Mesendoderm (in vitro differentiated cells): ENCODE measurements at regions not wholly inside any gene's neighbourhood (a gene's known extent, or its start where the extent isn't known, plus 50 kb on each side); places are given as distances from the start of the nearest gene placed in this dataset.

Experiments used
- DNase-seq: peaks from one replicate; pipeline ENCODE4 v3.0.0; 2013
- H2AK5ac ChIP-seq: 2 replicates; pipeline ENCODE4 v1.6.1; 2013; ENCODE audit warnings: low read length, inconsistent platforms
- H2BK120ac ChIP-seq: 2 replicates; pipeline ENCODE4 v1.6.1; 2013; ENCODE audit warnings: low read depth, mild to moderate bottlenecking, low read length, moderate library complexity, mixed read lengths
- H2BK15ac ChIP-seq: replicated peaks from 2 replicates; pipeline ENCODE4 v1.6.1; 2013; ENCODE audit warnings: low read depth, mild to moderate bottlenecking, moderate library complexity
- H2BK5ac ChIP-seq: 2 replicates; pipeline ENCODE4 v1.6.1; 2013; ENCODE audit warnings: low read length, inconsistent platforms
- H3K18ac ChIP-seq: 2 replicates; pipeline ENCODE4 v1.6.1; 2013; ENCODE audit warnings: mild to moderate bottlenecking, low read length, mixed read lengths
- H3K23ac ChIP-seq: one replicate; pipeline ENCODE4 v1.6.1; 2013; ENCODE audit warnings: low read length
- H3K27ac ChIP-seq: 2 replicates; pipeline ENCODE4 v1.5.1; 2013; ENCODE audit warnings: low read depth, mild to moderate bottlenecking, inconsistent platforms, low read length, moderate library complexity
- H3K27me3 ChIP-seq: 2 replicates; pipeline ENCODE4 v1.6.1; 2013; ENCODE audit warnings: low read length, control low read depth, mild to moderate bottlenecking, inconsistent platforms; ENCODE audit not compliant: insufficient read depth, poor library complexity
- H3K36me3 ChIP-seq: 2 replicates; pipeline ENCODE4 v1.6.1; 2013; ENCODE audit warnings: low read length, inconsistent platforms; ENCODE audit not compliant: control insufficient read depth, insufficient read depth
- H3K4ac ChIP-seq: one replicate; pipeline ENCODE4 v1.6.1; 2013; ENCODE audit warnings: low read depth, mild to moderate bottlenecking, low read length, moderate library complexity
- H3K4me1 ChIP-seq: 2 replicates; pipeline ENCODE4 v1.6.1; 2013; ENCODE audit warnings: low read depth, low read length, inconsistent platforms; ENCODE audit not compliant: control insufficient read depth
- H3K4me2 ChIP-seq: 2 replicates; pipeline ENCODE4 v1.6.1; 2013; ENCODE audit warnings: low read length
- H3K4me3 ChIP-seq: 2 replicates; pipeline ENCODE4 v1.5.1; 2013; ENCODE audit warnings: mild to moderate bottlenecking, low read length
- H3K56ac ChIP-seq: one replicate; pipeline ENCODE4 v1.6.1; 2013; ENCODE audit warnings: low read length
- H3K79me1 ChIP-seq: 2 replicates; pipeline ENCODE4 v1.6.1; 2013; ENCODE audit warnings: low read length, inconsistent platforms
- H3K79me2 ChIP-seq: 2 replicates; pipeline ENCODE4 v1.6.1; 2013; ENCODE audit warnings: mild to moderate bottlenecking, low read length; ENCODE audit not compliant: control insufficient read depth, insufficient read depth
- H3K9ac ChIP-seq: 2 replicates; pipeline ENCODE4 v1.6.1; 2013; ENCODE audit warnings: low read length, inconsistent platforms
- H4K5ac ChIP-seq: one replicate; pipeline ENCODE4 v1.6.1; 2013; ENCODE audit warnings: low read length
- H4K8ac ChIP-seq: one replicate; pipeline ENCODE4 v1.6.1; 2013; ENCODE audit warnings: low read depth, mild to moderate bottlenecking, control low read depth, low read length, moderate library complexity
- WGBS: extraction: QIAGEN DNeasy Blood & Tissue Kit; methylation state at CpG from one replicate; pipeline ENCODE4 v1.1.7; 2013; ENCODE audit warnings: low lambda C conversion rate, missing lambda C conversion rate; ENCODE audit not compliant: insufficient coverage; ENCODE audit errors: extremely low coverage; 5-methylcytosine and 5-hydroxymethylcytosine counted together

DNA sequence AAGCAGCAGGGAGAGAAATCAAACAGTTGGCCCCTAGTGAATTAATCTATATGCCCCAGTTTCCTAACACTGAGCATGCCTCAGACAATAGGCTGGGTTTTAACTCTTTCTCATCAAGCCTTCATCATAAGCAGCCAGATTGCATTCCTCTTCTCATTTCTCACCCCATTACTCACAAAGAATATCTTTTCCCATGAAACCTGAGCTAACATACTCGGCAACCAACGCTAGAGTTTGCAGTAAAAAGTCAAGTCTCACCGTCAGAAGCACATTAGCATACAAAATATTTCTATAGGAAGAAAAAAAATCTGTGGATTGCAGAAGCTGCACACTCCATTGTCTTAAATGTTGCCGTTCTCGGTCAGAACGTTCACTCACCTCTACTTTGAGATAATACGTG lies 429.9 kb upstream of the ARID1B start:
- H3K56ac ChIP-seq = no peak overlapping the region
- H2BK5ac ChIP-seq = no peak overlapping the region
- H3K9ac ChIP-seq = no peak overlapping the region
- no peak overlapping the region for H4K5ac ChIP-seq
- H3K4me2 ChIP-seq = no peak overlapping the region
- H3K27me3 ChIP-seq = no peaks in the 10 kb centered on the region
- H3K79me1 ChIP-seq = no peaks in the 10 kb centered on the region
- H2BK120ac ChIP-seq = no peak overlapping the region
- H3K18ac ChIP-seq = no peak overlapping the region
- no peak overlapping the region for H2AK5ac ChIP-seq
- H4K8ac ChIP-seq = no peak overlapping the region
- H3K23ac ChIP-seq = no peak overlapping the region
- no peaks in the 10 kb centered on the region for H3K36me3 ChIP-seq
- H2BK15ac ChIP-seq = no peak overlapping the region
- H3K79me2 ChIP-seq = no peaks in the 10 kb centered on the region
- no peak for DNase-seq
- H3K4ac ChIP-seq = no peak overlapping the region
- no CpG with 5 or more reads among the region's 7 CpGs for WGBS
- no peak overlapping the region for H3K27ac ChIP-seq
- no peak overlapping the region for H3K4me3 ChIP-seq
- no peaks in the 10 kb centered on the region for H3K4me1 ChIP-seq

DNA sequence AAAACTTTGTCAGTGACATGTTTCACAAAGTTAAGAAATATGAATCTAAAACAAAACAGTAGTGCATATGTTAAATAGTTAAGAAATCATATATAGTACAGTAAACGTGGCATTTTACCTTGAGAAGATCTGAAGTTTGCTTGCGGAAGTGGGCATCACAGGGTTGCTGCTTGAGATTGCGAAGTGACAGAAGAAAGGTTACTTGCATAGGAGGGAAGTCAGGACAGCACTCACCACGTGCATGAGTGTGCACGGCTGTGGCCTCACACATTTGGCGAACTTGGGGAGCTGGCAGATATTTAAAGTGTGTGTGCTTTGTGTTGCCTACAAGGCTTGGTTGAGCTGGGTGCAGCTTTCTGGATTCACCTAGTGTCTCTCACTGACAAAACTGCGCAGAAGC lies 431.5 kb upstream of the ARID1B start:
- no peaks in the 10 kb centered on the region for H3K4me1 ChIP-seq
- no peak overlapping the region for H3K27ac ChIP-seq
- no peak overlapping the region for H3K4ac ChIP-seq
- H3K4me2 ChIP-seq = no peak overlapping the region
- no peak overlapping the region for H3K18ac ChIP-seq
- no CpG with 5 or more reads among the region's 7 CpGs for WGBS
- H3K56ac ChIP-seq = no peak overlapping the region
- H2BK5ac ChIP-seq = no peak overlapping the region
- no peak overlapping the region for H2AK5ac ChIP-seq
- no peak overlapping the region for H2BK120ac ChIP-seq
- no peaks in the 10 kb centered on the region for H3K79me1 ChIP-seq
- H2BK15ac ChIP-seq = no peak overlapping the region
- H4K5ac ChIP-seq = no peak overlapping the region
- no peaks in the 10 kb centered on the region for H3K79me2 ChIP-seq
- no peak overlapping the region for H3K23ac ChIP-seq
- H3K36me3 ChIP-seq = no peaks in the 10 kb centered on the region
- no peak for DNase-seq
- no peak overlapping the region for H3K9ac ChIP-seq
- no peak overlapping the region for H3K4me3 ChIP-seq
- H4K8ac ChIP-seq = no peak overlapping the region
- H3K27me3 ChIP-seq = no peaks in the 10 kb centered on the region

DNA sequence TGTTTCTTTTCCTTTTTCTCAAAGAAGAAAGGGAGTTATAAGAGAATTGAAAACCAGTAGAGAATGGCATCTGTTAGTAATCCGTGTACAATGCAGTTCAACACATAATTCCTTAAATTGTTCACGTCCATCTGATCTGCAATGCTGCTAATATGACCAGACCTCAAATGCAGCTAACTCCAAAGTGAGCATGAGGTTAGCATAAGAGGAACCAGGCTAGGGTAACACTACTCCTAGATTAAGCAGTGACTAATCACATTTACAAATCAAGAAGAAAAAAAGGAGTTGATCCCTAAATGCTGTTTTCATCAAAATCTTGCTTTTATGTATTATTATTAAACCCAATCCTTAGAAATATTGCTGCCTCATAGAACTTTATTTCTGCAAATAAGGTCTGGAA lies 432.7 kb upstream of the ARID1B start:
- Histone ChIP-seq H3K56ac (no peak overlapping the region), H3K27me3 (no peaks in the 10 kb centered on the region), H3K4ac (no peak overlapping the region), H3K4me1 (no peaks in the 10 kb centered on the region), H3K4me3 (no peak overlapping the region), H2BK15ac (no peak overlapping the region), H2BK5ac (no peak overlapping the region), H3K4me2 (no peak overlapping the region), H2AK5ac (no peak overlapping the region), H3K18ac (no peak overlapping the region), H4K8ac (no peak overlapping the region), H3K79me2 (no peaks in the 10 kb centered on the region), H3K27ac (no peak overlapping the region), H3K9ac (no peak overlapping the region), H3K23ac (no peak overlapping the region), H3K36me3 (no peaks in the 10 kb centered on the region), H2BK120ac (no peak overlapping the region), H4K5ac (no peak overlapping the region), H3K79me1 (no peaks in the 10 kb centered on the region)
- WGBS = no CpG with 5 or more reads among the region's 2 CpGs
- DNase-seq = no peak

DNA sequence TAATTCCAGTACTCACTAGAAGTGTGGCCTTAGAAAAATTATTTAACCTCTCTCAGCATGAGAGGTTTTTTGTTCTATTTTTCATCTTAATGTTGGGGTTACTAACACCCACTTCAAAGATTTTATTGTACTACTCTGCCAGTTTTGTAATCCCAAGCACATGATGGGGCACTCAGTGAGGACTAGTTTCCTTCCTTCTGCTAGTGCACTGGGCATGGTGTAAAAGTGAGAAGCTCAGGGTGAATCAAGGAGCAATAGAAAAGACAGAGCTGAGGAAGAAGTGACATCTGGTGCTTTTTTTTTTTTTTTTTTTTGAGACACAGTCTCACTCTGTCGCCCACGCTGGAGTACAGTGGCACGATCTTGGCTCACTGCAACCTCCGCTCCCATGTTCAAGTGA lies 439.4 kb upstream of the ARID1B start:
- DNase-seq = no peak
- WGBS = no CpG with 5 or more reads among the region's 4 CpGs
- no peak overlapping the region for H3K27ac ChIP-seq

DNA sequence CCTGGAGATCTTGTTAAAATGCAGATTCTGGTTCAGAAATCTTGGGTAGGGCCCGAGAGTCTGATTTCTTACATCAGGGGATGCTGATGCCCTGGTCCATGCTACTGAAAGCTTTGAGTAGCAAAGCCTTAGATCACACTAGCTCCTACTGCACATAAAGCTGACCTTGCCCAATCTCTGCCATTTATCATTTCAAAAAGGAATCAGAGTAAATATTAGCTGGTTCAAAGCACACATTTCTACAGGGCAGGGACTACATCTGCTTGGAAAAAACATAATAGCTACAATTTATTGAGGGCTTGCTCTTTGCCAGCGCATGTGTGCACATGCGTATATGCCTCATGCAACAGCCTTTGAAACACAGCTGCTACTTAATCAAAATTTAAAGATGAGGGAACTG lies 440.4 kb upstream of the ARID1B start:
- WGBS = no CpG with 5 or more reads among the region's 3 CpGs
- H3K4me1 ChIP-seq = no peaks in the 10 kb centered on the region
- H3K27me3 ChIP-seq = no peaks in the 10 kb centered on the region
- H2AK5ac ChIP-seq = no peak overlapping the region
- no peak overlapping the region for H4K5ac ChIP-seq
- DNase-seq = no peak
- H2BK120ac ChIP-seq = no peak overlapping the region
- no peak overlapping the region for H3K4me2 ChIP-seq
- H3K18ac ChIP-seq = no peak overlapping the region
- H3K56ac ChIP-seq = no peak overlapping the region
- H2BK15ac ChIP-seq = no peak overlapping the region
- H3K79me1 ChIP-seq = no peaks in the 10 kb centered on the region
- no peak overlapping the region for H4K8ac ChIP-seq
- H3K23ac ChIP-seq = no peak overlapping the region
- no peak overlapping the region for H3K4me3 ChIP-seq
- no peaks in the 10 kb centered on the region for H3K36me3 ChIP-seq
- H3K27ac ChIP-seq = no peak overlapping the region
- H2BK5ac ChIP-seq = no peak overlapping the region
- no peak overlapping the region for H3K4ac ChIP-seq
- H3K9ac ChIP-seq = no peak overlapping the region
- H3K79me2 ChIP-seq = no peaks in the 10 kb centered on the region

More for the DNA sequence above, 439.4 kb upstream of the ARID1B start:
- H3K4me2 ChIP-seq = no peak overlapping the region
- H3K56ac ChIP-seq = no peak overlapping the region
- H3K9ac ChIP-seq = no peak overlapping the region
- no peak overlapping the region for H2AK5ac ChIP-seq
- H3K18ac ChIP-seq = no peak overlapping the region
- no peaks in the 10 kb centered on the region for H3K36me3 ChIP-seq
- no peaks in the 10 kb centered on the region for H3K4me1 ChIP-seq
- H2BK15ac ChIP-seq = no peak overlapping the region
- no peaks in the 10 kb centered on the region for H3K79me1 ChIP-seq
- H4K5ac ChIP-seq = no peak overlapping the region
- H3K4ac ChIP-seq = no peak overlapping the region
- H2BK120ac ChIP-seq = no peak overlapping the region
- no peak overlapping the region for H4K8ac ChIP-seq
- H3K4me3 ChIP-seq = no peak overlapping the region
- H3K79me2 ChIP-seq = no peaks in the 10 kb centered on the region
- no peak overlapping the region for H2BK5ac ChIP-seq
- H3K27me3 ChIP-seq = no peaks in the 10 kb centered on the region
- no peak overlapping the region for H3K23ac ChIP-seq

DNA sequence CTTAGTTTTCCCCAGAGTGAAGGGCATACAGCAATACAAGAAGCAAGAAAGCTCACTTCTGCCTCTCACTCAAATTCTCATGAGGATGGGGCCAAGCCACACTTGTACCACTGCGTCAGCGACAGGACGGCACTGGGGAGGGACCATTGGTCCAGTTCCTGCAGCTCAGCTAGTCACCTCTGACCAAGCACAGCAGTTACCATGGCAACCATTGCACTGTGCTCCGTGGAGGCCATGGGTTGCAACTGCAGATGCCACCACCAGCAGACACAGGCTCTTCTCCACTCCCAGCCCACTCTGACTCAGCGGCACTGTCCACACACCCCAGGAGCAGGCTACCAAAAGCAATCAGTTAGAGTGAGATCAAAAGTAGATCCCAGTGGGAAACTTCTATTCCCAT lies 441.1 kb upstream of the ARID1B start:
- Histone ChIP-seq H4K5ac (no peak overlapping the region), H3K79me1 (no peaks in the 10 kb centered on the region), H2BK15ac (no peak overlapping the region), H3K36me3 (no peaks in the 10 kb centered on the region), H3K56ac (no peak overlapping the region), H3K23ac (no peak overlapping the region), H3K27me3 (no peaks in the 10 kb centered on the region), H3K27ac (no peak overlapping the region), H3K18ac (no peak overlapping the region), H3K4me3 (no peak overlapping the region), H3K4me1 (no peaks in the 10 kb centered on the region), H3K9ac (no peak overlapping the region), H3K4ac (no peak overlapping the region), H3K79me2 (no peaks in the 10 kb centered on the region), H3K4me2 (no peak overlapping the region), H4K8ac (no peak overlapping the region), H2BK120ac (no peak overlapping the region), H2BK5ac (no peak overlapping the region), H2AK5ac (no peak overlapping the region)
- WGBS = no CpG with 5 or more reads among the region's 5 CpGs
- peak; percentile 63 for DNase-seq
